HL-60 (cell line): ENCODE measurements at regions not wholly inside any gene's neighbourhood (a gene's known extent, or its start where the extent isn't known, plus 50 kb on each side); places are given as distances from the start of the nearest gene placed in this dataset.

Experiments used
- DNase-seq, 2 experiments: peaks; one replicate each; pipeline ENCODE4 v3.0.0-alpha.2; 2010 to 2020; ENCODE audit warnings: low read depth in 1 of 2, low spot score in 1 of 2
- H3K27ac ChIP-seq: fragments of 250-450 bp; sonication (Bioruptor Pico); replicated peaks from 2 replicates; pipeline ENCODE4 v1.5.1; 2020; ENCODE audit warnings: mild to moderate bottlenecking, moderate library complexity
- H3K27me3 ChIP-seq: fragments of 250-450 bp; sonication (Bioruptor Pico); 2 replicates; pipeline ENCODE4 v1.5.1; 2021; ENCODE audit warnings: mild to moderate bottlenecking, moderate library complexity; ENCODE audit not compliant: insufficient read depth, poor library complexity, severe bottlenecking
- H3K4me3 ChIP-seq: replicated peaks from 2 replicates; pipeline ENCODE4 v1.5.1; 2011; ENCODE audit warnings: mild to moderate bottlenecking, control low read depth, low read length; ENCODE audit not compliant: insufficient read depth
- GABPA ChIP-seq: IDR thresholded peaks from 2 replicates; pipeline ENCODE4 v1.6.1; 2012; ENCODE audit warnings: low read depth
- POLR2AphosphoS5 ChIP-seq: IDR thresholded peaks from 2 replicates; pipeline ENCODE4 v1.6.1; 2012; ENCODE audit warnings: low read depth
- SPI1 ChIP-seq: IDR thresholded peaks from 2 replicates; pipeline ENCODE4 v1.6.1; 2012; ENCODE audit warnings: low read depth, mild to moderate bottlenecking, borderline replicate concordance
- TF ChIP-seq, protein P1 (sequence below): IDR thresholded peaks from one replicate; pipeline ENCODE4 v1.5.1; 2011; ENCODE audit warnings: low read length, control low read depth, inconsistent platforms; ENCODE audit not compliant: insufficient read depth
- TF ChIP-seq, protein P2 (sequence below): IDR thresholded peaks from 2 replicates; pipeline ENCODE4 v1.6.1; 2012; ENCODE audit warnings: low read depth; ENCODE audit not compliant: insufficient replicate concordance

DNA sequence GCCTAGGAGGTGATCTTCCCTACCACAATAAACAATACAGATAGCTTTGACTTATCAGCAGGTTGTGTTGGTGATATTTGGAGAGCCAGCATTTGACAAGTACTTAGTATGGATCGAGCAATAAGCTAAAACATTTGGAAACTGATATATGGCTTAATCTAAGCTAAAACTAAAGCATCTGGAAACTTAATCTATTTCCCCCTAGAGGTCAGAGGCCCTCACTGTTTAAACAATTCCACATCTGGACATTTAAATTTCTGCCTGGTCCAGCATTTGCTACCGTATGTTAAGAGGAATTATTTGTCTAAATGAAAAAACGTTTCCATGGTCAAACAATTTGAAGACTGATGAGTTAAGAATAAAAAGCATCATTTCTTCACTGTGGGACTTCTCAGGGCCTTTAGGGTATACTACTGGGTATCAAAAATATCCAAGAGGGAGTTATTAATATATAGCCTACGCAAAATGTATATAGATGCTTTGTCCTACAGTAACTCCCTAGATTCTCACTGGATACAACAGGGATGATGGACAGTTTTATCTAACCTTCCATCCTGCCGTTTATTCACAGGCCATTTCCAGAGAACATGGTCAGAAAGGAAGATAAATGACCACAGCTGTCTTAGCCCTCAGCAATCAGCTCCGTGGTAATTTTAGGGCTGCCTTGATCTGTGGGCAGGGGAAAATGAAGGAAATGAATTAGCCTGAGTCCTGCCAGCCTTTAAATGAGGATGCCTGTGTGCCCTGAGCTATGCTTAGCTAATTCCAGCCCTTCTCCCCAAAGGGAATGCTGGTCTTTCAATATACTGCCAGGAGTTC is 135.4 kb upstream of the NUDT4 start:
- TF ChIP-seq, protein P1, sequence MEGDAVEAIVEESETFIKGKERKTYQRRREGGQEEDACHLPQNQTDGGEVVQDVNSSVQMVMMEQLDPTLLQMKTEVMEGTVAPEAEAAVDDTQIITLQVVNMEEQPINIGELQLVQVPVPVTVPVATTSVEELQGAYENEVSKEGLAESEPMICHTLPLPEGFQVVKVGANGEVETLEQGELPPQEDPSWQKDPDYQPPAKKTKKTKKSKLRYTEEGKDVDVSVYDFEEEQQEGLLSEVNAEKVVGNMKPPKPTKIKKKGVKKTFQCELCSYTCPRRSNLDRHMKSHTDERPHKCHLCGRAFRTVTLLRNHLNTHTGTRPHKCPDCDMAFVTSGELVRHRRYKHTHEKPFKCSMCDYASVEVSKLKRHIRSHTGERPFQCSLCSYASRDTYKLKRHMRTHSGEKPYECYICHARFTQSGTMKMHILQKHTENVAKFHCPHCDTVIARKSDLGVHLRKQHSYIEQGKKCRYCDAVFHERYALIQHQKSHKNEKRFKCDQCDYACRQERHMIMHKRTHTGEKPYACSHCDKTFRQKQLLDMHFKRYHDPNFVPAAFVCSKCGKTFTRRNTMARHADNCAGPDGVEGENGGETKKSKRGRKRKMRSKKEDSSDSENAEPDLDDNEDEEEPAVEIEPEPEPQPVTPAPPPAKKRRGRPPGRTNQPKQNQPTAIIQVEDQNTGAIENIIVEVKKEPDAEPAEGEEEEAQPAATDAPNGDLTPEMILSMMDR = no peak
- TF ChIP-seq, protein P2, sequence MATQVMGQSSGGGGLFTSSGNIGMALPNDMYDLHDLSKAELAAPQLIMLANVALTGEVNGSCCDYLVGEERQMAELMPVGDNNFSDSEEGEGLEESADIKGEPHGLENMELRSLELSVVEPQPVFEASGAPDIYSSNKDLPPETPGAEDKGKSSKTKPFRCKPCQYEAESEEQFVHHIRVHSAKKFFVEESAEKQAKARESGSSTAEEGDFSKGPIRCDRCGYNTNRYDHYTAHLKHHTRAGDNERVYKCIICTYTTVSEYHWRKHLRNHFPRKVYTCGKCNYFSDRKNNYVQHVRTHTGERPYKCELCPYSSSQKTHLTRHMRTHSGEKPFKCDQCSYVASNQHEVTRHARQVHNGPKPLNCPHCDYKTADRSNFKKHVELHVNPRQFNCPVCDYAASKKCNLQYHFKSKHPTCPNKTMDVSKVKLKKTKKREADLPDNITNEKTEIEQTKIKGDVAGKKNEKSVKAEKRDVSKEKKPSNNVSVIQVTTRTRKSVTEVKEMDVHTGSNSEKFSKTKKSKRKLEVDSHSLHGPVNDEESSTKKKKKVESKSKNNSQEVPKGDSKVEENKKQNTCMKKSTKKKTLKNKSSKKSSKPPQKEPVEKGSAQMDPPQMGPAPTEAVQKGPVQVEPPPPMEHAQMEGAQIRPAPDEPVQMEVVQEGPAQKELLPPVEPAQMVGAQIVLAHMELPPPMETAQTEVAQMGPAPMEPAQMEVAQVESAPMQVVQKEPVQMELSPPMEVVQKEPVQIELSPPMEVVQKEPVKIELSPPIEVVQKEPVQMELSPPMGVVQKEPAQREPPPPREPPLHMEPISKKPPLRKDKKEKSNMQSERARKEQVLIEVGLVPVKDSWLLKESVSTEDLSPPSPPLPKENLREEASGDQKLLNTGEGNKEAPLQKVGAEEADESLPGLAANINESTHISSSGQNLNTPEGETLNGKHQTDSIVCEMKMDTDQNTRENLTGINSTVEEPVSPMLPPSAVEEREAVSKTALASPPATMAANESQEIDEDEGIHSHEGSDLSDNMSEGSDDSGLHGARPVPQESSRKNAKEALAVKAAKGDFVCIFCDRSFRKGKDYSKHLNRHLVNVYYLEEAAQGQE = no peak
- TF ChIP-seq SPI1 (no peak), POLR2AphosphoS5 (no peak), GABPA (no peak)

DNA sequence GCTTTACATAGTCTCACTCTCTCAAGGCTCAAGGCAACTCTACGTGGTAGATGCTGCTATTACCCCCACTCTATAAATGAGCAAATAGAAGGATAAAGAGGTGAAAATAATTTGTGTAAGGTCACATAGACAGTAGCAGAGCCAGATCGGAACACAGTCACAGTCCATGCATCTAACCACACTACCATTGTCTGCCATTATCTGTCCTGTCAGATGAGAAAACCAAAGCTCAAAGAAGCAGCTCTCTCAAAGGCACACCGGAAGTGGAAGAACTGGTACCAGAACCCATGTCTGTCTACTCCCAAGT is 134.4 kb upstream of the NUDT4 start:
- TF ChIP-seq GABPA (no peak), POLR2AphosphoS5 (no peak), SPI1 (no peak)
- TF ChIP-seq, protein P1 = no peak
- TF ChIP-seq, protein P2 = no peak
- DNase-seq = no peak
- Histone ChIP-seq H3K4me3 (no peak overlapping the region), H3K27me3 (no peaks in the 10 kb centered on the region), H3K27ac (peak overlapping the region; percentile 77)

More for the DNA sequence above, 135.4 kb upstream of the NUDT4 start:
- Histone ChIP-seq H3K27ac (no peak overlapping the region), H3K27me3 (no peaks in the 10 kb centered on the region), H3K4me3 (no peak overlapping the region)
- DNase-seq = no peak

DNA sequence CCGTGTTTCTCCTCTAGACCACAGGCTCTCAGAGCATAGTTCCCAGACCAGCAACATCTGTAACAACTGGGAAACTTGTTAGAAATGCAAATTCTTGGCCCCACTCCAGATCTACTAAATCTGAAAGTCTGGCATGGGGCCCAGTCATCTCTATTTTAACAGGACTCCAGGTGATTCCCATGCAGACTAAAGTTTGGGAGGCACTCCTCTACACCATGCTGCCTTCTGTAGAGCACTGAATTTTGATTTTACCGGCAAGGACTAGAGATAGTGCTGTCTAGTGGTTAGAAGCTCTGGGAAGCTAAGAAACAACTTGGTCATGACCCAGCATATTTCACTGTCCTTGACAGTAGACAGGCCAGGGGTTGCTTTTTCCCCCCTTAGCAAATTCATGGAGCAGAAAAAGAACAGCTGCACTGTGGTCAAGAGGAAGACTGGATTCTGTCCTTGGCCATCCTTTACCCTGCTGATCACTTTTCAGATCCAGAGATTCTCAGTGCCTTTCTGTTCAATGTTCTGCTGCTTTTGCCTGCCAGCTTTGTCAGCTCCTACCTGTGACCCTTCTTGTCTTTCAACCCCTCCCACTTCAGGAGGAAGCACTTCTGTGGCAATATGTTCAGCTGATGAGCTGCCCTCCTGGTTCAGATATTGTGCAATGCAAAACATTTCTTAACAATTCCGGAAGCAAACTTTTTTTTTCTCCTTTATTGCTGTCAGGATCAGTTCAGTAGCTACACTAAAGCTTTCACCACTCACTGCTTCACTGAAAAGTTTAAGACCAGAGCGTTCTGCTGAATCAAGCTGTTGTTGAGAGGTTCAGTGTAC is 133.8 kb upstream of the NUDT4 start:
- peak overlapping the region; percentile 77 for H3K27ac ChIP-seq
- TF ChIP-seq POLR2AphosphoS5 (peak; percentile 93), SPI1 (peak; percentile 41; the same call in 1 of the 2 replicates), GABPA (peak; percentile 73)
- TF ChIP-seq, protein P2 = peak; percentile 58
- TF ChIP-seq, protein P1 = no peak
- H3K4me3 ChIP-seq = no peak overlapping the region
- DNase-seq = peak; percentile 91 to 94
- no peaks in the 10 kb centered on the region for H3K27me3 ChIP-seq
